DOHH2 (cell line): ENCODE measurements at regions not wholly inside any gene's neighbourhood (a gene's known extent, or its start where the extent isn't known, plus 50 kb on each side); places are given as distances from the start of the nearest gene placed in this dataset.

Experiments used
- H3F3A ChIP-seq: fragments of 200-600 bp; sonication (generic), shearing (Covaris generic); 2 replicates; pipeline ENCODE4 v1.6.0; 2016; ENCODE audit warnings: antibody characterized with exemption, mild to moderate bottlenecking; ENCODE audit not compliant: control insufficient read depth, insufficient read depth
- H3K27ac ChIP-seq: fragments of 200-600 bp; sonication (generic); 2 replicates; pipeline ENCODE4 v1.5.1; 2014; ENCODE audit warnings: low read depth, mild to moderate bottlenecking, low read length, moderate library complexity
- H3K27me3 ChIP-seq: fragments of 200-600 bp; sonication (generic); 2 replicates; pipeline ENCODE4 v1.6.1; 2014; ENCODE audit warnings: mild to moderate bottlenecking, low read length, mixed read lengths; ENCODE audit not compliant: control insufficient read depth
- H3K36me3 ChIP-seq: fragments of 200-600 bp; sonication (generic); 2 replicates; pipeline ENCODE4 v1.6.1; 2014; ENCODE audit warnings: mild to moderate bottlenecking, low read length, moderate library complexity, mixed read lengths; ENCODE audit not compliant: control insufficient read depth
- H3K4me1 ChIP-seq: fragments of 200-600 bp; sonication (generic); 2 replicates; pipeline ENCODE4 v1.6.1; 2014; ENCODE audit warnings: mild to moderate bottlenecking, low read length, mixed read lengths; ENCODE audit not compliant: control insufficient read depth
- H3K4me2 ChIP-seq: fragments of 200-600 bp; sonication (generic); 2 replicates; pipeline ENCODE4 v1.6.0; 2014; ENCODE audit warnings: mild to moderate bottlenecking, low read length, moderate library complexity
- H3K4me3 ChIP-seq: fragments of 200-600 bp; sonication (generic); 2 replicates; pipeline ENCODE4 v1.5.1; 2014; ENCODE audit warnings: mild to moderate bottlenecking, low read length, mixed read lengths
- H3K79me2 ChIP-seq: fragments of 200-600 bp; sonication (generic); 2 replicates; pipeline ENCODE4 v1.6.1; 2014; ENCODE audit warnings: mild to moderate bottlenecking, low read length, mixed read lengths; ENCODE audit not compliant: control insufficient read depth
- H3K9me2 ChIP-seq: fragments of 200-600 bp; sonication (generic); replicated peaks from 2 replicates; pipeline ENCODE4 v1.6.1; 2014; ENCODE audit warnings: mild to moderate bottlenecking, low read length, mixed read lengths; ENCODE audit not compliant: control insufficient read depth
- H3K9me3 ChIP-seq: fragments of 200-600 bp; sonication (generic); 2 replicates; pipeline ENCODE4 v1.6.1; 2014; ENCODE audit warnings: antibody characterized with exemption, low read length, mixed read lengths; ENCODE audit not compliant: control insufficient read depth, insufficient read depth
- H4K20me1 ChIP-seq: fragments of 200-600 bp; sonication (generic); 2 replicates; pipeline ENCODE4 v1.6.0; 2014; ENCODE audit warnings: low read depth, mild to moderate bottlenecking, antibody characterized with exemption, low read length, moderate library complexity; ENCODE audit not compliant: control insufficient read depth, insufficient read depth
- CTCF ChIP-seq: fragments of 200-600 bp; sonication (generic); IDR thresholded peaks from one replicate; pipeline ENCODE4 v1.5.1; 2014; ENCODE audit warnings: antibody characterized with exemption, mild to moderate bottlenecking, low read depth, low read length; ENCODE audit not compliant: poor library complexity, severe bottlenecking
- EZH2phosphoT487 ChIP-seq: fragments of 200-600 bp; sonication (generic); IDR thresholded peaks from 2 replicates; pipeline ENCODE4 v1.6.1; 2017; ENCODE audit warnings: borderline replicate concordance, mild to moderate bottlenecking, antibody characterized with exemption, low read length, moderate library complexity, mixed read lengths

GRCh38 chr1:57943365-57943764 is 519.5 kb upstream of the DAB1 start:
- Histone ChIP-seq H3K4me3 (no peak overlapping the region), H3K9me2 (no peaks in the 10 kb centered on the region), H3K36me3 (no peaks in the 10 kb centered on the region), H3K79me2 (no peaks in the 10 kb centered on the region), H3K27ac (no peak overlapping the region), H3F3A (no peaks in the 10 kb centered on the region), H3K4me1 (no peaks in the 10 kb centered on the region), H3K27me3 (no peaks in the 10 kb centered on the region), H3K4me2 (no peak overlapping the region), H3K9me3 (no peaks in the 10 kb centered on the region), H4K20me1 (no peaks in the 10 kb centered on the region)
- TF ChIP-seq EZH2phosphoT487 (no peak), CTCF (no peak)

GRCh38 chr1:57934745-57935144 is 510.9 kb upstream of the DAB1 start:
- Histone ChIP-seq H3K4me3 (no peak overlapping the region), H3K27me3 (no peaks in the 10 kb centered on the region), H3K4me1 (no peaks in the 10 kb centered on the region), H3K27ac (no peak overlapping the region), H3K79me2 (no peaks in the 10 kb centered on the region), H3K9me2 (no peaks in the 10 kb centered on the region), H3K9me3 (no peaks in the 10 kb centered on the region), H3F3A (no peaks in the 10 kb centered on the region), H3K4me2 (no peak overlapping the region), H3K36me3 (no peaks in the 10 kb centered on the region), H4K20me1 (no peaks in the 10 kb centered on the region)
- TF ChIP-seq CTCF (no peak), EZH2phosphoT487 (no peak)

- Histone ChIP-seq H3K4me2 (no peak overlapping the region), H3K4me3 (no peak overlapping the region), H3K4me1 (no peaks in the 10 kb centered on the region), H4K20me1 (no peaks in the 10 kb centered on the region), H3K27ac (no peak overlapping the region), H3K79me2 (no peaks in the 10 kb centered on the region), H3F3A (no peaks in the 10 kb centered on the region), H3K9me2 (no peaks in the 10 kb centered on the region), H3K36me3 (no peaks in the 10 kb centered on the region), H3K27me3 (no peaks in the 10 kb centered on the region), H3K9me3 (no peaks in the 10 kb centered on the region)
- TF ChIP-seq EZH2phosphoT487, result no peak
- TF ChIP-seq CTCF, result no peak
Measured at GRCh38 chr1:57927003-57927402, 503.1 kb upstream of the DAB1 start.

GRCh38 chr1:57926025-57926552 is 502.2 kb upstream of the DAB1 start:
- no peaks in the 10 kb centered on the region for H3K9me2 ChIP-seq
- H3K79me2 ChIP-seq, result no peaks in the 10 kb centered on the region
- no peaks in the 10 kb centered on the region for H3K27me3 ChIP-seq
- H3K9me3 ChIP-seq, result no peaks in the 10 kb centered on the region
- H3F3A ChIP-seq, result no peaks in the 10 kb centered on the region
- H3K4me2 ChIP-seq, result no peak overlapping the region
- TF ChIP-seq CTCF, result no peak
- no peak for TF ChIP-seq EZH2phosphoT487
- no peak overlapping the region for H3K4me3 ChIP-seq
- no peaks in the 10 kb centered on the region for H4K20me1 ChIP-seq
- no peaks in the 10 kb centered on the region for H3K4me1 ChIP-seq
- no peak overlapping the region for H3K27ac ChIP-seq
- H3K36me3 ChIP-seq, result no peaks in the 10 kb centered on the region
